Neutrophil (primary cell): ENCODE measurements at regions not wholly inside any gene's neighbourhood (a gene's known extent, or its start where the extent isn't known, plus 50 kb on each side); places are given as distances from the start of the nearest gene placed in this dataset.

Source experiments
- H3K27ac ChIP-seq: fragments of 200-600 bp; sonication (generic); 2 replicates; pipeline ENCODE4 v1.5.1; 2016; ENCODE audit warnings: mild to moderate bottlenecking, moderate library complexity
- H3K27me3 ChIP-seq: fragments of 200-600 bp; sonication (generic); 2 replicates; pipeline ENCODE4 v1.6.0; 2016; ENCODE audit warnings: mild to moderate bottlenecking
- H3K36me3 ChIP-seq: fragments of 200-600 bp; sonication (generic); 2 replicates; pipeline ENCODE4 v1.5.1; 2017
- H3K4me1 ChIP-seq, 2 experiments: fragments of 200-600 bp in 1 of 2; sonication (generic) in 1 of 2; 1 replicate in 1 of 2; 2 replicates in 1 of 2; pipeline versions ENCODE4 v1.5.1 to v1.6.1; 2013 to 2016; ENCODE audit warnings: low read depth in 1 of 2, low read length in 1 of 2, mild to moderate bottlenecking in 1 of 2, moderate library complexity in 1 of 2; ENCODE audit not compliant: control insufficient read depth in 1 of 2, insufficient read depth in 1 of 2
- H3K4me3 ChIP-seq, 2 experiments: fragments of 200-600 bp in 1 of 2; sonication (generic) in 1 of 2; 1 replicate in 1 of 2; 2 replicates in 1 of 2; pipeline ENCODE4 v1.5.1; 2013 to 2016; ENCODE audit warnings: low read depth in 1 of 2, low read length in 1 of 2, mild to moderate bottlenecking in 1 of 2, moderate library complexity in 1 of 2
- H3K9me3 ChIP-seq: fragments of 200-600 bp; sonication (generic); 2 replicates; pipeline ENCODE4 v1.5.1; 2016
- CTCF ChIP-seq: fragments of 200-600 bp; sonication (generic); IDR thresholded peaks from 2 replicates; pipeline ENCODE4 v1.5.1; 2016; ENCODE audit warnings: antibody characterized with exemption

GRCh38 chr6:145532361-145532760 is 203.0 kb downstream of the EPM2A start:
- Histone ChIP-seq H3K27me3 (peaks cover 13% of the 10 kb centered on the region), H3K36me3 (no peaks in the 10 kb centered on the region)
- no peak for TF ChIP-seq CTCF

GRCh38 chr6:145534989-145535388 is 200.3 kb downstream of the EPM2A start:
- TF ChIP-seq CTCF, result no peak
- H3K36me3 ChIP-seq, result no peaks in the 10 kb centered on the region
- peaks cover 15% of the 10 kb centered on the region for H3K27me3 ChIP-seq
- H3K27ac ChIP-seq, result no peak overlapping the region
- H3K9me3 ChIP-seq, result no peaks in the 10 kb centered on the region
- H3K4me3 ChIP-seq, result no peak overlapping the region
- no peaks in the 10 kb centered on the region for H3K4me1 ChIP-seq

More at GRCh38 chr6:145532361-145532760, 203.0 kb downstream of the EPM2A start:
- H3K4me3 ChIP-seq, result no peak overlapping the region
- no peaks in the 10 kb centered on the region for H3K9me3 ChIP-seq
- H3K27ac ChIP-seq, result no peak overlapping the region
- H3K4me1 ChIP-seq, result no peaks in the 10 kb centered on the region

- no peak overlapping the region for H3K27ac ChIP-seq
Measured at GRCh38 chr6:145538989-145539388, 196.3 kb downstream of the EPM2A start.

GRCh38 chr6:145539831-145540230 is 195.5 kb downstream of the EPM2A start:
- TF ChIP-seq CTCF, result no peak
- Histone ChIP-seq H3K9me3 (no peaks in the 10 kb centered on the region), H3K27me3 (peaks cover 3% of the 10 kb centered on the region), H3K4me3 (no peak overlapping the region), H3K4me1 (peaks cover under 1 to 2% of the 10 kb centered on the region in 2 experiments), H3K27ac (no peak overlapping the region), H3K36me3 (no peaks in the 10 kb centered on the region)

More at GRCh38 chr6:145538989-145539388, 196.3 kb downstream of the EPM2A start:
- peaks cover 3% of the 10 kb centered on the region for H3K27me3 ChIP-seq
- no peak for TF ChIP-seq CTCF
- H3K36me3 ChIP-seq, result no peaks in the 10 kb centered on the region
- no peak overlapping the region for H3K4me3 ChIP-seq
- H3K9me3 ChIP-seq, result no peaks in the 10 kb centered on the region
- H3K4me1 ChIP-seq, result no peaks in the 10 kb centered on the region

GRCh38 chr6:145540741-145541140 is 194.6 kb downstream of the EPM2A start:
- no peak overlapping the region for H3K4me3 ChIP-seq
- peaks cover 10 to 11% of the 10 kb centered on the region in 2 experiments for H3K4me1 ChIP-seq
- no peak overlapping the region for H3K27ac ChIP-seq
- no peaks in the 10 kb centered on the region for H3K9me3 ChIP-seq
- no peak for TF ChIP-seq CTCF
- no peaks in the 10 kb centered on the region for H3K36me3 ChIP-seq
- peaks cover 3% of the 10 kb centered on the region for H3K27me3 ChIP-seq

- no peaks in the 10 kb centered on the region for H3K9me3 ChIP-seq
- peaks cover 17 to 18% of the 10 kb centered on the region in 2 experiments for H3K4me1 ChIP-seq
- H3K36me3 ChIP-seq, result no peaks in the 10 kb centered on the region
- peaks cover 3% of the 10 kb centered on the region for H3K27me3 ChIP-seq
- no peak for TF ChIP-seq CTCF
- no peak overlapping the region for H3K27ac ChIP-seq
- H3K4me3 ChIP-seq, result no peak overlapping the region
Measured at GRCh38 chr6:145544041-145544440, 191.3 kb downstream of the EPM2A start.
